SK-N-SH treated with all-trans-retinoic acid at 6 μM for 48 hours (cell line): ENCODE measurements at regions not wholly inside any gene's neighbourhood (a gene's known extent, or its start where the extent isn't known, plus 50 kb on each side); places are given as distances from the start of the nearest gene placed in this dataset.
"Not testable (repeated sequence)": the region's sequence is repeated elsewhere in the genome, so short reads cannot be mapped to it uniquely, and the experiment has no call there.

Experiments
- ARNTL ChIP-seq: fragments of 450-650 bp; formaldehyde crosslinking; IDR thresholded peaks from 2 replicates; pipeline ENCODE4 v1.5.0; 2020; ENCODE audit warnings: low read depth, mild to moderate bottlenecking, moderate library complexity, borderline replicate concordance
- PATZ1 ChIP-seq: fragments of 250-450 bp; sonication (Bioruptor Pico); IDR thresholded peaks from 2 replicates; pipeline ENCODE4 v1.8.0; 2020; ENCODE audit warnings: mild to moderate bottlenecking, moderate library complexity, borderline replicate concordance
- PPARA ChIP-seq: fragments of 250-450 bp; sonication (Bioruptor Pico); IDR thresholded peaks from 2 replicates; pipeline ENCODE4 v1.5.0; 2020; ENCODE audit warnings: mild to moderate bottlenecking, borderline replicate concordance
- RARB ChIP-seq: fragments of 250-450 bp; sonication (Bioruptor Pico); IDR thresholded peaks from 2 replicates; pipeline ENCODE4 v1.8.0; 2021; ENCODE audit warnings: mild to moderate bottlenecking, moderate library complexity
- TSHZ2 ChIP-seq: fragments of 250-450 bp; sonication (Bioruptor Pico); IDR thresholded peaks from 2 replicates; pipeline ENCODE4 v1.5.0; 2020; ENCODE audit warnings: mild to moderate bottlenecking, moderate library complexity
- ZC3H10 ChIP-seq: fragments of 250-450 bp; sonication (Bioruptor Pico); IDR thresholded peaks from 2 replicates; pipeline ENCODE4 v1.5.1; 2021; ENCODE audit warnings: mild to moderate bottlenecking, moderate library complexity
- ZFP3 ChIP-seq: fragments of 250-450 bp; sonication (Bioruptor Pico); IDR thresholded peaks from 2 replicates; pipeline ENCODE4 v1.5.0; 2020; ENCODE audit warnings: mild to moderate bottlenecking, moderate library complexity
- ZNF8 ChIP-seq: fragments of 450-650 bp; formaldehyde crosslinking; IDR thresholded peaks from 2 replicates; pipeline ENCODE4 v1.5.0; 2020; ENCODE audit warnings: mild to moderate bottlenecking, moderate library complexity
- TF ChIP-seq, protein P1 (sequence below): fragments of 250-450 bp; sonication (Bioruptor Pico); IDR thresholded peaks from 2 replicates; pipeline ENCODE4 v1.5.1; 2021; ENCODE audit warnings: mild to moderate bottlenecking, moderate library complexity

DNA sequence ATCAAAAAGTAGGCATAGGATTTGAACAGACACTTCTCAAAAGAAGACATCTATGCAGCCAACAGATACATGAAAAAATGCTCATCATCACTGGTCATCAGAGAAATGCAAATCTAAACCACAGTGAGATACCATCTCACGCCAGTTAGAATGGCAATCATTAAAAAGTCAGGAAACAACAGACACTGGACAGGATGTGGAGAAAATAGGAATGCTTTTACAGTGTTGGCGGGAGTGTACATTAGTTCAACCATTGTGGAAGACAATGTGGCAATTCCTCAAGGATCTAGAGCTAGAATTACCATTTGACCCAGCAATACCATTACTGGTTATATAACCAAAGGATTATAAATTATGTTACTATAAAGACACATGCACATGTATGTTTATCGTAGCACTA, 424.0 kb downstream of the SATB2 start:
- TF ChIP-seq, protein P1, sequence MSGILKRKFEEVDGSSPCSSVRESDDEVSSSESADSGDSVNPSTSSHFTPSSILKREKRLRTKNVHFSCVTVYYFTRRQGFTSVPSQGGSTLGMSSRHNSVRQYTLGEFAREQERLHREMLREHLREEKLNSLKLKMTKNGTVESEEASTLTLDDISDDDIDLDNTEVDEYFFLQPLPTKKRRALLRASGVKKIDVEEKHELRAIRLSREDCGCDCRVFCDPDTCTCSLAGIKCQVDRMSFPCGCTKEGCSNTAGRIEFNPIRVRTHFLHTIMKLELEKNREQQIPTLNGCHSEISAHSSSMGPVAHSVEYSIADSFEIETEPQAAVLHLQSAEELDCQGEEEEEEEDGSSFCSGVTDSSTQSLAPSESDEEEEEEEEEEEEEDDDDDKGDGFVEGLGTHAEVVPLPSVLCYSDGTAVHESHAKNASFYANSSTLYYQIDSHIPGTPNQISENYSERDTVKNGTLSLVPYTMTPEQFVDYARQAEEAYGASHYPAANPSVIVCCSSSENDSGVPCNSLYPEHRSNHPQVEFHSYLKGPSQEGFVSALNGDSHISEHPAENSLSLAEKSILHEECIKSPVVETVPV = not testable (repeated sequence)
- not testable (repeated sequence) for TF ChIP-seq PATZ1 (CRISPR knock-in tag); PPARA (CRISPR knock-in tag); ZNF8 (CRISPR knock-in tag); ARNTL; ZC3H10 (CRISPR knock-in tag); ZFP3 (CRISPR knock-in tag); TSHZ2 (CRISPR knock-in tag); RARB (CRISPR knock-in tag)
